Osteoblast (primary cell): ENCODE measurements at regions not wholly inside any gene's neighbourhood (a gene's known extent, or its start where the extent isn't known, plus 50 kb on each side); places are given as distances from the start of the nearest gene placed in this dataset.

ENCODE experiments used
- DNase-seq: peaks from one replicate; pipeline ENCODE4 v3.0.0; 2011; ENCODE audit warnings: low spot score, mixed read lengths; ENCODE audit not compliant: insufficient read length; ENCODE audit errors: missing footprints
- H2AFZ ChIP-seq: 2 replicates; pipeline ENCODE4 v1.6.0; 2011; ENCODE audit warnings: mild to moderate bottlenecking, low read length
- H3K27ac ChIP-seq: 2 replicates; pipeline ENCODE4 v1.5.1; 2011; ENCODE audit warnings: mild to moderate bottlenecking, low read depth, low read length, moderate library complexity
- H3K27me3 ChIP-seq: 2 replicates; pipeline ENCODE4 v1.6.0; 2012; ENCODE audit warnings: mild to moderate bottlenecking, control low read depth, inconsistent platforms, low read length, moderate library complexity; ENCODE audit not compliant: insufficient read depth
- H3K36me3 ChIP-seq: 2 replicates; pipeline ENCODE4 v1.5.1; 2011; ENCODE audit warnings: mild to moderate bottlenecking, low read length, control low read depth, moderate library complexity; ENCODE audit not compliant: insufficient read depth
- H3K4me1 ChIP-seq: 2 replicates; pipeline ENCODE4 v1.5.1; 2011; ENCODE audit warnings: mild to moderate bottlenecking, low read length, control low read depth, moderate library complexity; ENCODE audit not compliant: insufficient read depth
- H3K4me2 ChIP-seq: 2 replicates; pipeline ENCODE4 v1.6.0; 2011; ENCODE audit warnings: mild to moderate bottlenecking, low read length; ENCODE audit not compliant: insufficient read depth
- H3K4me3 ChIP-seq: fragments of 200-600 bp; sonication (generic); 3 replicates; pipeline ENCODE4 v1.5.1; 2012; ENCODE audit warnings: mild to moderate bottlenecking, low read length, inconsistent platforms; ENCODE audit not compliant: insufficient read depth
- H3K79me2 ChIP-seq: 2 replicates; pipeline ENCODE4 v1.6.0; 2012; ENCODE audit warnings: mild to moderate bottlenecking, low read length, control low read depth, inconsistent platforms; ENCODE audit not compliant: insufficient read depth
- H3K9me3 ChIP-seq: 2 replicates; pipeline ENCODE4 v1.5.1; 2011; ENCODE audit warnings: low read depth, low read length, control low read depth
- H4K20me1 ChIP-seq: 2 replicates; pipeline ENCODE4 v1.6.0; 2012; ENCODE audit warnings: mild to moderate bottlenecking, low read length, control low read depth; ENCODE audit not compliant: insufficient read depth
- CTCF ChIP-seq: IDR thresholded peaks from 2 replicates; pipeline ENCODE4 v1.5.1; 2011; ENCODE audit warnings: mild to moderate bottlenecking, low read depth, low read length, moderate library complexity; ENCODE audit errors: extremely low read depth

GRCh38 chr20:60095456-60095855, 137.2 kb downstream of the CDH26 start:
- Histone ChIP-seq H3K79me2 (no peaks in the 10 kb centered on the region), H3K27me3 (no peaks in the 10 kb centered on the region), H3K9me3 (peaks cover 2% of the 10 kb centered on the region), H3K4me2 (no peak overlapping the region), H3K4me1 (no peaks in the 10 kb centered on the region), H2AFZ (no peak overlapping the region), H4K20me1 (no peaks in the 10 kb centered on the region), H3K36me3 (no peaks in the 10 kb centered on the region), H3K27ac (no peak overlapping the region), H3K4me3 (no peak overlapping the region)
- no peak for TF ChIP-seq CTCF
- DNase-seq: peak; percentile 58

GRCh38 chr20:60096166-60096565, 137.9 kb downstream of the CDH26 start:
- DNase-seq: no peak
- Histone ChIP-seq H3K4me1 (no peaks in the 10 kb centered on the region), H3K27me3 (no peaks in the 10 kb centered on the region), H3K27ac (no peak overlapping the region), H4K20me1 (no peaks in the 10 kb centered on the region), H3K36me3 (no peaks in the 10 kb centered on the region), H3K9me3 (peaks cover 2% of the 10 kb centered on the region), H3K4me3 (no peak overlapping the region), H3K79me2 (no peaks in the 10 kb centered on the region), H3K4me2 (no peak overlapping the region), H2AFZ (no peak overlapping the region)
- TF ChIP-seq CTCF: no peak

DNA sequence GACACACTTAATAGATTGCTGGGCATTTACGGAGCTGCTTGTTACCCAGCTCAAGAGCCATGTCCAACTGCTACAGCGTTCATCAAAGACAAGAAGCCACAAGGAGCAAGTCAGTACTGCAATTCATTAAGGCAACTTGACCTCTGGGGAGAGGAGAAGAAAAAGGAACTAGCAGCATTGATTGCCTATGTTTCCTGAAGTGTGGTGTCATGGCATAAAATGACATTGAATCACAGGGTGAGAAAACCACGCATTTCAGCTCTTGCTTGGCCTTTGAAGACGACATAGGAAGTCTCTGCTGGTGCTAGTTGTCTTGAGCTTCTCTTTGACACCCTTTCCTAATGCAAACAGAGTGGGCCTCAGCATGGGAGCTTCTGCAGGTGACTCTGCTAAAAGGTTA, 139.1 kb downstream of the CDH26 start:
- no peak for TF ChIP-seq CTCF
- no peaks in the 10 kb centered on the region for H3K4me1 ChIP-seq
- no peaks in the 10 kb centered on the region for H3K36me3 ChIP-seq
- no peak for DNase-seq
- H4K20me1 ChIP-seq: no peaks in the 10 kb centered on the region
- no peak overlapping the region for H3K27ac ChIP-seq
- H3K4me2 ChIP-seq: no peak overlapping the region
- no peaks in the 10 kb centered on the region for H3K79me2 ChIP-seq
- H2AFZ ChIP-seq: no peak overlapping the region
- no peak overlapping the region for H3K4me3 ChIP-seq
- no peaks in the 10 kb centered on the region for H3K27me3 ChIP-seq
- H3K9me3 ChIP-seq: peaks cover 2% of the 10 kb centered on the region

DNA sequence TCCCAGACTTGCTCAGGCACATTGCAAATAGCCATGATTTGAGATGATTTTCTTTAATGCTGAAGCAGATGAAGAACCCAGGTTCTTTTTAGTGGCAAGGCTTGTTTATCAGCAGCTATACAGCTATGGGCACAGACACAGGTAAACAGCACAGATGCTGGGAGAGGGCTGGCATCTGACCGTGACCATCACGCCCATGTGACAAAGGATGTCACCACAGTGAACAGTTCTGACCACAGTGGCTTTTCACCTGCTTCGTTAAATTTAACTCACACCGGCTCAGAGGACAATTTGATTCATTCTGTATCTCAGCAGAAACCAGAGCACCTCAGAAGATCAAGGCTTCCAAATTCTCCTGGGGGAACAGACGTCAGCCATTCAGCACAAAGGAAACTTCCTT, 142.6 kb downstream of the CDH26 start:
- no peak overlapping the region for H3K27ac ChIP-seq
- H3K79me2 ChIP-seq: no peaks in the 10 kb centered on the region
- no peaks in the 10 kb centered on the region for H3K27me3 ChIP-seq
- no peak overlapping the region for H3K4me2 ChIP-seq
- no peak overlapping the region for H3K4me3 ChIP-seq
- no peaks in the 10 kb centered on the region for H3K36me3 ChIP-seq
- no peaks in the 10 kb centered on the region for H4K20me1 ChIP-seq
- no peak for DNase-seq
- H2AFZ ChIP-seq: no peak overlapping the region
- no peak for TF ChIP-seq CTCF
- H3K4me1 ChIP-seq: no peaks in the 10 kb centered on the region
- H3K9me3 ChIP-seq: no peaks in the 10 kb centered on the region
